ENCODE measurements at regions not wholly inside any gene's neighbourhood (a gene's known extent, or its start where the extent isn't known, plus 50 kb on each side); places are given as distances from the start of the nearest gene placed in this dataset.

- DNase-seq = no peak
These were observed 112.8 kb upstream of the DKK2 start for GRCh38 chr4:107148904-107149303.

DNA sequence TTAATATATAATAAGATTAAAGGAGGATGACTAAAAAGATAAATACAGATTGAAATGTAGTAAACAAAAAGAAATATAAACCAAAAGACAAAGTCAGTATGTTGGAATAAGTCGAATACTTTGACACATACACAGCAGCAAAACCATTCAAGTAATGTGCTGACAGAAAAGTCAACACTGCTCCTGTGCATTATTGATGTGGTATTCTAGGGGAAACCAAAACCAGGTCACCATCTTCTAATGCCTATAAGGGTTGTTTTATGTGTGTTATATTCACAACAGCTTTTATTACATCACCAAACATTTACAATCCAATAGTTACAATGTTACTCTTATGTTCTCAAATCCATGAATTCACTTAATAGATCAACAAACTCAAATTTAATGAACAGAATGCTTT lies 111.8 kb upstream of the DKK2 start:
- no peak for DNase-seq

- DNase-seq = no peak
These were observed 102.3 kb upstream of the DKK2 start for GRCh38 chr4:107138433-107138832.

GRCh38 chr4:107133965-107134653 lies 98.0 kb upstream of the DKK2 start:
- DNase-seq = no peak

DNA sequence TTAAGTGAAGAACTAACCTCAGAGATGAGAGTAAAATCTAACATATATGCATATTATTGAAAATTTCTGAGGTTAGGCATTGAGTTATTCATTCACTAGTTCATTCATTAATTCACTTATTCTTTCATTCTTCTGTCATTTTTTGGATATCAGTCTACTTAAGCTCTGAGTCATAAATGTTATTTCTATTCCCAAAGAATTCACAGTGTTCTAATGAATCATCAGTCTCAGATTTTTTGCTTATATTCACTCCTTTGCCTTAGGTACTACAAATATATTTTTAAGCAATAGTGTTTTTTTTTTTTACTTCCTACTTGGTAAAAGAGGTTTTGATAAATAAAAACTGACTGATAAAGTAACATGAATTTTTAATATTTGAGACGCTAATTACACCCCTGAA lies 95.2 kb upstream of the DKK2 start:
- DNase-seq = no peak

DNA sequence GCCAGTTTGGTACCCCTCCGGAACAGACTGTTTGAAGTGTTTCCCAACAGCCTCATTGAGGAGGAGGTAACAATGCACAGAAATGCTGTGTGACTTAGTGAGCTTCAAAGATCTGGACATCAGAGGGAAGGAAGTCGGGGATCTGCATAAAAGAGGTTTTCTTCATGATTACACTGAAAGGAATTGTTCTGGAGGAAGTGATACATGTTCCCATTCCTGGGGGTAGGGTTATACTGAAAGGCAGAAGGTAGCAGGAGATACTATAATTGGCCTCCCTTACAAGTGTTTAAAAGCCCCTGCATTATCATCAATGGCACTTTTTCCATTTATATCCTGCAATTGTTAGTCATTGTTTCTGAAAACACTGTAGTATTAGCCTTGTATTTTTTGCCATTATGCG lies 94.0 kb upstream of the DKK2 start:
- DNase-seq = no peak

GRCh38 chr4:107129611-107130010 lies 93.5 kb upstream of the DKK2 start:
- DNase-seq = no peak

- DNase-seq = no peak
These were observed 93.0 kb upstream of the DKK2 start for GRCh38 chr4:107129076-107129475.

DNA sequence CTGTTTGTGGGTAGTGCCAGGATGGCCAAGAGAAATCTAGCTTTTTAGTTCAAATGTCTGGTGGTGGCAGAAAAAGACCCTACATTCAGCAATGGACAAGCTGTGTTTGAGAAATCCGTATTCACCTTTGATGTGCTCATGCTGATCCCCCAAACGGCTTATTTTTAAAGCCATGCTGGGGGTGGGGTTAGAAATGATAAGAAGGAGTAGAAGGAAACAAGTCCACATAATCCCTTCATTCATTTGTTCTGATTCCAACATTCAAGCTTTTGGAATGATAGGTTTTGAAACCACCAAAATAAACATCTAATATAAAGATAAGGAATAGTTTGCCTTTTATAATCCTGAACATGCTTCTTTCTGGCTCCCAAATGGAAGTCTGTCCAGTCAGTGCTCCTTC lies 92.0 kb upstream of the DKK2 start:
- no peak for DNase-seq

DNA sequence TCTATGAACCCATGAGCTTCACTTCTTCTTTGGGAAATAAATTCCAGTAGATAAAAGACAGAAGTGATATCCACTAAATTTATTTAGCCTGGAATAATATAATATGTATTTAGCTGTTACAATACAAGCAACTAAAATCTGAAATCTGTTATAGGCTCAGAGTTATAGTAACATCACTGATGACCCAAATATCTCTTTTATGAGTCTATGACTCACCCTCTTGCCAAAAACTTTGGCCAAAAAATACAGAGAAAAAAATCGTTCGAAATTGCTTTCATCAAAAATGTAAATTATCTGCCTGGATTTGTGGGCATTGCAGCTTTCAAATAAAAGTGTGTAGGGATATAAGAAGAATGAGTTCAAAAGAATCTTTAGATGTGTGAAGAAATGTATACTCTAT lies 89.4 kb upstream of the DKK2 start:
- no peak for DNase-seq

- DNase-seq = no peak
These were observed 86.6 kb upstream of the DKK2 start for GRCh38 chr4:107122736-107123135.

GRCh38 chr4:107120661-107121060 lies 84.5 kb upstream of the DKK2 start:
- no peak for DNase-seq

DNA sequence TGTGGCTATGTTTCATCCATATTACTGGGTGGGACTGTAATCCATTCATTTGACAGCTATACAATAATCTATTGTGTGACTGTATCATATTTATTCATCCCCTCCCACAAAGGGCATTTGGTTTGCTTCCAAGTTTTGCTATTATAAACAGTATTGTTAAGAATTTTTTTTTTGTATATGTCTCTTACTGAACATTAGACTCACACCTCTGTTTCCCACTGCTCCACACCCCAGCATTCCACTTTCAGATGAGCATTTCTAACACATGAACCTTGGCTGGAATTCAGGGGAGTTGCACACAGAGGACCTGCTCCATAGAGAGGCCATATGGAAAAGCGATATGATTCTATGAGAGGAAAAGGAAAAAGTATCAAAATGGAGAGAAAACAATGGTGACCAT lies 81.6 kb upstream of the DKK2 start:
- no peak for DNase-seq

DNA sequence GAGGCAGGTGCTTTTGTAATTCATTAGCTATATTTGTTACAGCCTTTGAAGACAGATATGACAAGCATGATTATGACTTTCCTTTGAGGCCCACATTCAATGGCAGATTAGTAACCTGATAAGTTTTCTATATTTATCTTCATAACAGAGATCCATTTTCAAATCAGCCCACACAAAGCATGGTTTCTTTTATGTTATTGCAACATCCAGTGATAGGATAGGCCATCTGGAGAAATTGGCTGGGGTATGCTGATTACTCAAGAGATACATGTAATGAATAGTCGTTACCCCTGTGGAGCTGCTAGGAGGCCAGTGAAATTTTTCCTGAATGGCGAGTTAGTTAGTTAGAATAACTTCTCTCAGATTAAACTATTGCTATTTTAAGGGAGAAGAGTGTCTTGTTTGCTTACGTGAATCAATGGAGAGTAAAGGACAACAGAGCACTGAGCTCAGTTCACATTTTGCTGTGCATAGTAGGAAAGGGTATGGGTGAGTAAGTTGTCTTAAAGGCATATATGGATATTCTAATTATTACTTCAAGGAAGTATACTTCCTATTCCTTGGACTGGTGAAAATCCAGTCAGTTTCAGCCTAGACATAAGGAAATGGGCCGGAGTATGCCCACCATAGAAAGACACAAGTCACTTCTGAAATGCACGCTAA lies 79.2 kb upstream of the DKK2 start:
- DNase-seq = no peak

- DNase-seq = no peak
These were observed 77.9 kb upstream of the DKK2 start for GRCh38 chr4:107114059-107114458.

DNA sequence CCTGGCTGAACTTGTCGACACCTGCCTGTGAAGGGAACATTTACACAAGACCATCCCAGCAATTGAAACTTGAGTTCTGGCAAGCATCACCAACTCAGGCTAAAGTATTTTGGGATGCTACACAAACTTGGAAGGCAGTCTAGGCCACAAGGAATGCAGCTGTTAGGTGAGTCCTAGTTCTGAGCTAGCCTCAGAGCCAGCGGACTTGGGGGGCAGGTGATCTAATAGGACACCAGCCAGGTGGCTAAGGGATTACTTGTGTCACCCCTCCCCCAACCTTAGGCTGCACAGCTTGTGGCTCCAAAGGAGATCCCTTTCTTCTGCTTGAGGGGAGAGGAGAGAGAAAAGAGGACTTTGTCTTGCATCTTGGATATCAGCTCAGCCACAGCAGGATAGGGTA lies 62.3 kb upstream of the DKK2 start:
- no peak for DNase-seq

DNA sequence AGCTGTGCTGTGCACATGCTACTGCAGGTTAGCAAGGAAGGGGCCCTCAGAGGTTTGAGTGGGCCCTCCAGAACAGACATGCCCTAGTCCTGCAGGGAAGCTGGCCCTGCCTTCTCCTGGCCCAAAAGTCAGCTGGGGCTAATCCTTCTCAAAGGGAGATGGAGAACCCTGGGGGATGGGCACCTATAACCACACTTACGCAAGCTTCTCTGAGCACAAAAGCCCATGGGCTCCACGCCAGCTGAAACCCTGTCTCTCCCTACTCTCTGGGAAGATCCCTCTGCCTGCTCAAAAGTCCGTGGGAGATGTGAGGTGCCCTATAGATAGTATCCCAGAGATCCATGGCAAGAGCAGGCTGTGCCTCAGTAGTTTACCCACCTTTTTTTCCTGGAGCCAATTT lies 58.9 kb upstream of the DKK2 start:
- DNase-seq = no peak

- no peak for DNase-seq
These were observed 58.2 kb upstream of the DKK2 start for GRCh38 chr4:107094332-107094731.

All from NCI-H524 treated with DMSO at 0.1 percent for 48 hours (cell line).